Neural cell (in vitro differentiated cells): ENCODE measurements at regions not wholly inside any gene's neighbourhood (a gene's known extent, or its start where the extent isn't known, plus 50 kb on each side); places are given as distances from the start of the nearest gene placed in this dataset.

Experiments
- CTCF ChIP-seq: fragments of 450-650 bp; IDR thresholded peaks from 2 replicates; pipeline ENCODE4 v1.5.1; 2014; ENCODE audit warnings: antibody characterized with exemption, mild to moderate bottlenecking, moderate library complexity; ENCODE audit not compliant: poor library complexity, severe bottlenecking
- EP300 ChIP-seq: fragments of 450-650 bp; conservative IDR thresholded peaks from 2 replicates; pipeline ENCODE4 v1.6.1; 2014; ENCODE audit warnings: antibody characterized with exemption, mild to moderate bottlenecking, moderate library complexity; ENCODE audit not compliant: poor library complexity, severe bottlenecking
- EZH2 ChIP-seq: fragments of 200-600, 300-800 bp; shearing (Covaris generic), sonication (generic); IDR thresholded peaks from 2 replicates; pipeline ENCODE4 v1.6.1; 2014; ENCODE audit warnings: antibody characterized with exemption, low read length, borderline replicate concordance, mild to moderate bottlenecking; ENCODE audit not compliant: insufficient read depth, poor library complexity, severe bottlenecking
- MXI1 ChIP-seq: fragments of 450-650 bp; conservative IDR thresholded peaks from 2 replicates; pipeline ENCODE4 v1.6.1; 2014; ENCODE audit warnings: antibody characterized with exemption, mild to moderate bottlenecking; ENCODE audit not compliant: poor library complexity, severe bottlenecking
- POLR2AphosphoS5 ChIP-seq: IDR thresholded peaks from 2 replicates; pipeline ENCODE4 v1.6.1; 2012
- REST ChIP-seq: IDR thresholded peaks from 2 replicates; pipeline ENCODE4 v1.6.1; 2012; ENCODE audit warnings: borderline replicate concordance
- SMC3 ChIP-seq: fragments of 450-650 bp; conservative IDR thresholded peaks from 2 replicates; pipeline ENCODE4 v1.6.1; 2014; ENCODE audit warnings: antibody characterized with exemption, mild to moderate bottlenecking, moderate library complexity; ENCODE audit not compliant: poor library complexity
- TAF1 ChIP-seq: IDR thresholded peaks from 2 replicates; pipeline ENCODE4 v1.6.1; 2012; ENCODE audit warnings: low read depth

- TF ChIP-seq CTCF (no peak), EP300 (no peak), EZH2 (no peak), POLR2AphosphoS5 (no peak), TAF1 (no peak), SMC3 (no peak), MXI1 (no peak), REST (no peak)
Measured at GRCh38 chr12:20184514-20184913, 183.8 kb upstream of the PDE3A start.
